CD4-positive, alpha-beta T cell treated with Interleukin-15 for 4 hours (primary cell): ENCODE measurements at regions not wholly inside any gene's neighbourhood (a gene's known extent, or its start where the extent isn't known, plus 50 kb on each side); places are given as distances from the start of the nearest gene placed in this dataset.
"Not testable (repeated sequence)": the region's sequence is repeated elsewhere in the genome, so short reads cannot be mapped to it uniquely, and the experiment has no call there.

Experiments used
- DNase-seq: peaks from one replicate; pipeline ENCODE4 v3.0.0-alpha.2; 2020; ENCODE audit warnings: low spot score

DNA sequence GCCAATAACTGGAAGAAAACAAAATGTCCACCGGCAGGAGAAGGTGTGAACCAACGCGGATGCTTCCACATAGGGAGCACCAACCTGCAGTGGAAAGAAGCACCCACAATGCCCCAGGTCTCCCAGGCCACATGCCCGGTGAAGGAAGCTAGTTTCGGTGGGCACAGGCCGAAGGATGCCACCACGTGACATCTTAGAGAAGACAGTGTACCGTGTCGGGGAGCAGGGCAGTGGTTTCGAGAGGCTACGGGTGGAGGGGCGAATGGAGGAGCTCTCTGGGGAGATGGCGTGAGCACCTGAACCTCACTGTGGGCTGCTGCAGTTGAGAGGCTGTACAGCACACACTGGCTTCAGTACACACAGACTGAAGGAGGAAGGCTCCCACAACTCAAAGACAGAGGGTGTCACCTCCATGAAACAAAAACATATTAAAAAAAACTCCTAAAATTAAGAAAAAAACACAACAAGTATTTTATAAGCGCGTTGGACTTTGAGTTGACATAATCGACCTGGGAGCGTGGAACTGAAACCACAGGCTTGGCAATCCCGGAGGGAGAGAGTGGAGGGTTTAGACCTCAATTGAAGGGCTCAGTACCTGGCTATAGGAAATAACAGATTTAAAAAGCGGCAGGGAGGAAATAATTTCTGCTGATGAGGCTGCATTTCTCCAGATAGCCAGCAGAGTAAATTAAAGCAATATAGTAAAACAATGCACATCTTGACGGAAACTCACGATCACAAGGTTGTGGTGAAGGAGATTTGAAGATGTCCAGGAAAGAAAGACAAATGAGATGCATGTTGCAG is 160.1 kb downstream of the RTP5 start:
- DNase-seq: no peak

DNA sequence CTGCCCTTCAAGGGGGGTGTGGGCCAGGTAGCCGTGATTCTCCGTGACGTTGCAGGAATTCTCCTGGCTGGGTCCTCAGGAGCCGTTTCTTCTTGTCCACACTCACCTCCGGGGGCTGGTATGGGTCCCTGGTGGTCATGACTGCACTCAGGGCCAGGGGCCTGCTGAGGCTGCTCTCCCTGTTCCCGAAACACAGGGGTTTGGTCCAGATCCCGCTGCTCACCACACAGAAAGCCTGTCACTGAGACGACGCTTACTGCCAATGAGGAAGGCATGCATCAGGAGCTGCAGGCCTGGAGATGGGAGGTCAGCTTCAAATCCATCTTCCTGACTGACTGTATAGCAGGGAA is 160.7 kb downstream of the RTP5 start:
- no peak for DNase-seq

DNA sequence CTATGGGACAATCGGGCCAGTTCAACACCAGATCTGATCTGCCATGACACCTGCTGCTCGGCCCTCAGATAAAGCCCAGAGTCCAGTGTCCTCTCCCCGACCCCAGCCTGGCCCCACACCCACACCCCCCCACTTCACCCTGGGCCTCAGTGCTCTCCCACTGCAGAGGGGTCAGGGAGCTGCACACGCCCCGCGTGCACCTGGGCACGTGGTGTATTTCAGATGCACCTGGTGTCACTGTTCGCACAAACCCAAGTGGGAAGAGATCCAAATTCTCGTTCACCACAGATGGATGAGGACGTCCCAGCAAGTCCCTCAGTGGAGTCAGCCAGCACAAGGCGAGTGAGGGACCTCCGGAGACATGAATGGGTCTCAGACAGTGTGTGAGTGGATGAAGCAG is 161.3 kb downstream of the RTP5 start:
- DNase-seq: no peak

DNA sequence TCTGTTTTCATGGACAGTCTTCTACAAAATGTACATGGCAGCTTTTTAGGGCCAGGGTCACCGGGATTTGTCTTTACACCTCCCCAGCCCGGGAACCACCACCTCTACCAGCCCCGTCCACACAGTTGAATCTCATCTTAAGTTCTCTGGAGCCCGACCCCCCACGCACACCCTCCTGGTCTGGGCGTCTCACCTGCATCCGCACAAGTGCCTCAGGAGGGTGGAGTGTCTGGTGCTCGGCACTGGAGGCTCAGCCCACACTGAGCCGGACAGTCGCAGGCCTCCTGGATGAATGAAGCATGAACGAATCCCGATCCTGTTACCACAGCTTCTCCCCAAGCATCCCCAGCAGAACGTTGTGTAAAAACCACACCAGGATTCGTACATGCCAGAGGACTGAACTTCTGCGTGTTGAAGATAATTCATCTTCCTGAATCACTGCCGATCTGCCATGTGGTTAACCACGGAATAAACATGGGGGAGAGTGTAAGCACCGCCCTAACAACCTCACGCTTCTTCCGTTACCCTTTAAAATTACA is 162.0 kb downstream of the RTP5 start:
- DNase-seq: peak; percentile 68

DNA sequence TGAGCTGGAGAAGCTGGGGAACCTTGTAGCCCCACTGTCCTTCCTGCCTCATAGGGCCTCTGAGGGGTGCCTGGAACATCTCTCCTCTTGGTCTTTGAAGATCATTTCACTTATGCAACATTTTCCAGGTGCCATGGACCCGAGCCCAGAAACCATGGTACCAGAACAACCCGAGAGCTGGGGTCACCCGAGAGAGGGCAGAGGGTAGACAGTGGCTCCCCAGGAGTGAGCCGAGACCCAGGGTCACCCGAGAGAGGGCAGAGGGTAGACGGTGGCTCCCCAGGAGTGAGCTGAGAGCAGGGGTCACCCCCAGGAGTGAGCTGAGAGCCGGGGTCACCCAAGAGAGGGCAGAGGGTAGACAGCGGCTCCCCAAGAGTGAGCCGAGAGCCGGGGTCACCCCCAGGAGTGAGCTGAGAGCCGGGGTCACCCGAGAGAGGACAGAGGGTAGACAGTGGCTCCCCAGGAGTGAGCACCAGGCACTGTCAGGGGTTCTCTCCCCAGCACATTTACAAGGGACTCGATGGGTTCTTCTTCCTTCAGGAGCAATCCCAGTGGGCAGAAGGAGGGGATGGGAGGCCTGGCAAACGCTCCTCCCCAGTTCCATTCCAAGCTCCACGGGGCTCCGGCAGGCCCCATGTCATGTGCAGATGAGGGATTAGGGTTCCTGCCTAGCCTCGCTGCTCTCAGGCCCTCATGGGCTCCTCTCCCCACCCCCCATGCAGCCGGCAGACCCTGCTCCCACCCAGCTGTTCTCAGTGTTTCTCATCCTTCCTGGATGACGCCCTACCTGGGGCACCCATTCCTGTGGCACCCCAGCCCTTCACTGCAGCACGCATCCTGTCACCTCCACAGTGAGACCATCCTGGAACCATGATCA is 163.5 kb downstream of the RTP5 start:
- no peak for DNase-seq

DNA sequence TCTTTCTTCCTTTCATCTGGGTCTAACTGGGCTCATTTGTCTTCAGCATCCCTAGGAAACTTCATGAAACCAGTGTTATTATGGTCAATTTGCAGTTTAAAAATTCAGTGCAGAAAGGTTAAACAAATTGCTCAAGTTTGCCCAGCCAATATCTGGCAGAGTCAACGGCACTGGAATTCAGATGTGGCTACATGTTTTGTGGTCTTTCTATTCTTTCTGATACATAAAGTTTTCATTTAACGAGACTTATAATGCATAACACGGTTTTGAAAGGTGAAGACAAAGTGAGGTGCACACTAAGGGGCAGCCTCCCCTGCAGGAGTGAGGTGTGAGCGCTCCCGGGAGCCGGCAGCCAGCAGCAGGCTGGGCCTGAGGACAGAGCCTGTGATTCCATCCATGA is 164.6 kb downstream of the RTP5 start:
- no peak for DNase-seq

DNA sequence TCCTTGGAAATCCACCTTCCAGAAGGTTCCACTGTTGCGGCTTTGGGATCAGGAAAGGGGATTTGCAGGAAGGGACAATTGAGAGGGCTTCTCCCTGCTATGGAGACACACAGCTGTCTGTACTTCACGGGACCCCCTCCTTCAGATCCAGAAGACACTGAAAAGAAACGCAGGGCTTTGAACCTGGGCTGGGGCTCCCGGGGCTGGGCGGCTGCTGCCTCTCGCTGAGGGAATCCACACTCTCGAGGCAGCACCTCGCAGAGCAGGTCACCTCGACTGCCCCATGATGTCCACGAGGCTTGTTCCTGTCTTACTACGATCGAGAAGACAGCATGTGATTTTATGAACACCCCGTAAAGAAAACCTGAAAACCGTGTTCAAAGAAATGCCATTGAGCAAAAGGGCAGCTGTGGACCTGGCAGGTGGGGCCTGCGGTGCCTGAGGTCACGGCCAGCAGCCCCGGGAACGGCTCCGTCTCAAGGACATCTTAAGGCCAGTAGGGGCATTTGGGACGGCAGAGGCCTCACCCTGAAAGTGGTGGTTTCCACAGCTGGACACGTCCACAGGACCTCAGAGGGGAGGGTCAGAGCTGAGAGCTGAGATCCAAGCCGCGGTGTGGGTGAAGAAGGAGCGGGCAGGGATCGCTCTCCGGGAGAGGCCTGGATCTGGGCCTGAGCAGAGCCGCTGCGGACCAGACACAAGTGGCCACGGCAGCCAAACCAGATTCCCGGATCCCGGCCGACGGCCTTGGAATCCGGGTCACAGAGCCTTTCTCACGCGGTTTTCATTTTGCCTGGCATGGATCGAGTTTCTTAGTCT is 165.7 kb downstream of the RTP5 start:
- DNase-seq: no peak

DNA sequence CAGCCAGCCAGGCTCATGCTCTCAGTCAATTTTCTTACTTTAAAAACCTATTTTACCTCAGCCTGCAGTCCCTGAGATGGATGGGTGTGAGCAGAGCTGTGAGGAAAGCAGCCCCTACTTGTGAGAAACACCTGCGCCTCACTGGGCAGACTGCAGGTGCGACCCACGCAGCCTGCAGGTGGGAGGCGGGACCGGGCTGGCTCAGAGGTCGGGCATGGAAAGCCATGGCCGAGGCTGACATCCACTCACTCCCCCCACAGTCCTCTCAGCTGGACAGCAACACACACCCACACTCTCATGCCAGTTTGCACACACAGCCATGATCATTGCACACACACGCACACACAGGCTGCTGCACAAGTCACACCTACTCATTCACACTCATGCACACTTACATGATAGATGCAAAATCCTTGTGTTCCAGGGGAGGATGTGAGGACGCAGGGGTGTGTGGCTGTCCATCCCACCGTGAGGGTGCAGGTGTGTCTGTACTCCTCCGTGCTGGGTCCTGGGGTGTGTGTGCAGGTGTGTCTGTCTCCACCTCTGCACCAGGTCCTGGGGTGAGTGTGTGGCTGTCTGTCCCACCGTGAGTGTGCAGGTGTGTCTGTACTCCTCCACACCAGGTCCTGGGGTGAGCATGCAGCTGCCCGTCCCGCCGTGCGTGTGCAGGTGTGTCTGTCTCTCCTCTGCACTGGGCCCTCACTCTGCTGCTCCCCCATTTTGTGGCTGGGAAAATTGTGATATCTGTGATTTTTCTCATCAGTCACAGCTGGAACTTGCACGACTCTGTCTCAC is 166.5 kb downstream of the RTP5 start:
- no peak for DNase-seq

DNA sequence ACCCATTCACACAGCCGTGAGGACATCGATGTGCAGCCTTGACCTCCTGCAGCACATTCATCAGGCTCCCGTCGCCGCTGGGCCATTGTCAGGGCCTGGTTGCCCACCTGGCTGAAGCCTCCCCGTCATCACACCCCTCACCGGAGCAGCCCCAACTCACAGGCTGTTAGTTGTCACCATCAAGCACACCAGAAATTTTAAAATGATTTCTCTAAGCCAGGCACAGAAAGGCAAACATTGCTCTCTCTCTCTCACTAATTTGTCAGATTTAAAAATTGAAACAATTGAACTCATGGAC is 167.1 kb downstream of the RTP5 start:
- DNase-seq: no peak

DNA sequence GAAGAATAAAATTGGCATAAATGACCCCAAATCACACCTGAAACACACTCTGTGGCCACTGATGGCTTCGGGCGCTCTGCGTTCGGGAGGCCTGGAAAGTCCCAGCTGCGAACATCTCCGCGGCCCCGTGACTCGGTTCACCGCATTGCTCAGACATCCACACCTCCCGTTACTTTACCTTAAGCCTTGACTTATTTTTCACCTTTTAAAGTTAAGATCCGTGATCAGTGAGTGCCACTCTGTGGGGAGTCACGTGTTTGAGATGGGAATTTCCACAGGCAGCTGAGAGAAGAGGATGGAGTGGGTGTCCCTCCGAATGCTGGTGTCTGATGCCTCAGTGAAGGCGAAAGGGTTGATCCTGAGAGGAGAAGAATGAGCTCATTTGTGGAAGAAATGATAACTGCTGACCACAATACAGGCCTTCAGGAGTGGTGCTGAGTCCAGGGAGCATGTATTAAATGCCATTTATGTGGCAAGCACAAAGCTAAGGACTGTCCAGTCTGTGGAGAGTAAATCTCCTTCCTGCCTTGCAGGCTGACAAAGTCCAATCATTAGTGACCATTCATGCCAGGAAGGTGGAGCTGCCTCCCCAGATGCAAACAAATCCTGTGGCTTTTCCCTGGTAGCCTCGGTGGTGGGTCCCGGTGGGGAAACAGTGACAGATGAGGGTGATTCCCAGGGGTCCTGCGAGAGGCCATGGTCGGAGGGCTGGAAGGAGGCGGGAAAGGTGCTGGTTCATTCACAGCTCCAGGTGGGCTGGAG is 168.8 kb downstream of the RTP5 start:
- DNase-seq: no peak

DNA sequence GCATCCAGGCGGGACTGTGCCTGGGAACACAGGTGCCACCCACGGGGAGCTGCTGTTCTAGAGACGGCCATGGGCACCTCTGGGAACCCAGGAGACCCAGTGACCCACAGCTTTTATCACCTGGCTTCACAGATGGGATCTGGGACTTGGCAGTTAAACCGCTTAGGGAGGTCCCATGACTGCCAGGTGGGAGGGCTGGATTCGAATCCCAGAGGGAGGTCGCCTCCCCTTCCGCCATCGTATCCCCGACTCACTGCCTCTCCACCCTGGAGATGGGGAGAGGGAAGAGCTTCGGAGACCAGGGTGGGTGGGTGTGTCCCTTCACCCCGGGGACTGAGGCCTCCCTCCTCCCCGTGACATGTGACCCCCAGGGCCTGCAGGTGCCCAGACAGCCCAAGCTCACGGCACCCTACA is 169.4 kb downstream of the RTP5 start:
- no peak for DNase-seq

DNA sequence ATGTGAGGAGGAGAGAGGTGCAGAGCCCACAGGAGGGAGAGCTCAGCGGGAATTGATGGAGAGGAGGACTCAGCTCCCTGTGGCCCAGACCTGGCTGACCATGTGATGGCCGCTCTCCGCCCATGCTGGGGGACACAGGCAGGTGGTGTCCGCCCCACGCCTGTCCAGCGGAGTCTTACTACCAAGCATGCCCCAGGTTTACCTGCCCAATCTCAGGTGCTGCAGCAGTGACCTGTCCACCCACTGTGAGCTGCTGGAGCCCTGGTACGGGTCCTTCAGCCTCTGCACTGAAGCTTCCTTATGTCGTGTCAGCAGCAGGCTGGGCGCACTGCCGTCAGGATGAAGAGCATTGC is 170.8 kb downstream of the RTP5 start:
- no peak for DNase-seq

DNA sequence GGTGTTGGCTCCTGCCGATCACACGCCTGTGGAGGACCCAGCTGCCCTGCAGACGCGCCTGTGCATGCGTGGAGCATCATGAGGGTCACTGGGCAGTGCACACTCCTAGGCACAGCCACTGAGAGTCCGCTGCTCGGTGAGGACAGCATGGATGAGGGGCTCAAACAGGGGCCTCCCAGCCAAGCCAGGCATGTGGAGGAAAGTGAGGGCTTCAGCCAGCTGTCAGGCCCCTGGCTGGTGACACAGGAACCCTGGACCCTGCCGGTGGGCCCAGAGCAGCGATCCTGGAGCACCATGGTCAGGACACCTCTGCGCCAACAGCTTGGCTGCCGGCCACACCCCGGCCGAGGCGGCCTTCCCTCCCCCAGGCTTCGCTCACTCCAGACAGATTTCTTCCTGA is 171.2 kb downstream of the RTP5 start:
- DNase-seq: no peak

DNA sequence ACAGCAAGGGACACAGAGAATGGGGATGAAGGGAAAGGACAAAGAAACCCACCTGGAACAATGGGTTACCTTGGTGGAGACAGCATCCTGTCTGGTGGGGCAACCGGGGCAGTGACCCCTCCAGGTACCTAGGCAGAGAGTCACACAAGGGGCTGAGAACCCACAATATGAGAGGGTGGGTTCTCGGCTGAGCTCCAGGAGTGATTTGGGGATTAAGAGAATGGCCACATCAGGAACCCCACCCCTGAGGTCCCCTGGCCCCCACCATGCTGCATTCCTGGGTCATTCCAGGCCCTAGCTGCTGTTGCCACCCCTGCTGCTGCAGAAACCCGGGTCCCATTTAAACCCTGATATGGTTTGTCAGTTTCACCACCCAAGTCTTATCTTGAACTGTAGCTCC is 172.3 kb downstream of the RTP5 start:
- DNase-seq: no peak

DNA sequence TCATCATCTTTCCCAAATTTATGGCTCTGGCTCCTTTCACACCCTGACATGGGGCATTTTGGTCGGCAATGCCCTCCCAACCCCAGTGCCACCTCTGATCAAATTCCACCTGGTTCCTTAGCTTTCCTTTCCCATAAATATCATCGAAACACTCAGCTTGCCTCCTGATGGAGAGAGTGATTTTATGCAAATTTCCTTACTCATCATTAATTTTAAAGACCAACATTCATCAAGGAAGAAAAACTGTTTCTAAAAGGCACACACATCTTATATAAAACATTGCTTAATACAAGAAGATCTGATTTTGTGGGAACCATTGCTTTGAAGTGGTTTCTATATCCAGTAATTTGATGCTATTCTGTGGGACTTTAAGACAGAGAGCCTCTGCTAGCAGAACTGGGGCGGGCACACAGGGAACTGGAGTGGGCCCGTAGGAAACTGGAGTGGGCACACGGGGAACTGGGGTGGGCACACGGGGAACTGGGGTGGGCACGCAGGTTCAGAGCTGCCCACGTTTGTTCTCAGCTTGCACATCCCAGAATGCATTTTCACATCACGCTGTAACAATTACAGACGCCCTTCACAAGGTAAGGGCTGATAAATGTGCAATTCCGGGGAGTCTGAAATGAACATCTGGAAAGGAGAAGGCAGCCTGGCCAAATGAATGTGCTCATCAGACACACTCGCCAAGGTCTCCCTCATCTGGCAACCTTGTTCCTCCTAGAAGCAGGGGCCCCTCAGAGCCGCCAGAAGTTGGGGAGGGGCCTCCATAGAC is 174.2 kb downstream of the RTP5 start:
- DNase-seq: no peak

DNA sequence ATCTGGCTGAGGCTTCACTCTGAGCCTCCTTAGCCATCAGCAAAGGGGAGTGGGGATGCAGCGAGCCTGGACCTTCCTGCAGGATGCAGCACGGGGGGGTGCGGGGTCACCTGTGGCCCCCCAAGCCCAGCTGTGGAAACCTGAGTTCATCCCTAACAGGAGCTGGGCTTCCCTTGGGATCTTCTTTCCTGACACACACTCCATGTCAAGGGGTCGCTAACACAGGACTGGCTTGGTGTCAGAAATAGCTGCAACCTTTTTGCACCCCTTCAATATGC is 174.7 kb downstream of the RTP5 start:
- no peak for DNase-seq

DNA sequence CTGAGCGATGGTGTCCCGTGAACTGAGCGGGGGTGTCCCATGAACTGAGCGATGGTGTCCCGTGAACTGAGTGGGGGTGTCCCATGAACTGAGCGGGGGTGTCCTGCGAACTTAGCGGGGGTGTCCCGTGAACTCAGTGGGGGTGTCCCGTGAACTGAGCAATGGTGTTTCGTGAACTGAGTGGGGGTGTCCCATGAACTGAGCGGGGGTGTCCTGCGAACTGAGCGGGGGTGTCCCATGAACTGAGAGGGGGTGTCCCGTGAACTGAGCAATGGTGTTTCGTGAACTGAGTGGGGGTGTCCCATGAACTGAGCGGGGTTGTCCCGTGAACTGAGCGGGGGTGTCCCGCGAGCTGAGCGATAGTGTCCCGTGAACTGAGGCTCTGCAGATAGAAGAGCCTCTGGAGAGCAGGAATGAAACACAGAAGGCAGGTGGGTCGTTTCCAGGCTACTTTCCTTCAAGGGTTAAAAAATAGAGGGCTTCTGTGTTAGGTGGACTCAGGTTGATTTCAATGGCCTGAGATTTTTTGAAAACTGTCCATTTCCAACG is 176.1 kb downstream of the RTP5 start:
- not testable (repeated sequence) for DNase-seq

DNA sequence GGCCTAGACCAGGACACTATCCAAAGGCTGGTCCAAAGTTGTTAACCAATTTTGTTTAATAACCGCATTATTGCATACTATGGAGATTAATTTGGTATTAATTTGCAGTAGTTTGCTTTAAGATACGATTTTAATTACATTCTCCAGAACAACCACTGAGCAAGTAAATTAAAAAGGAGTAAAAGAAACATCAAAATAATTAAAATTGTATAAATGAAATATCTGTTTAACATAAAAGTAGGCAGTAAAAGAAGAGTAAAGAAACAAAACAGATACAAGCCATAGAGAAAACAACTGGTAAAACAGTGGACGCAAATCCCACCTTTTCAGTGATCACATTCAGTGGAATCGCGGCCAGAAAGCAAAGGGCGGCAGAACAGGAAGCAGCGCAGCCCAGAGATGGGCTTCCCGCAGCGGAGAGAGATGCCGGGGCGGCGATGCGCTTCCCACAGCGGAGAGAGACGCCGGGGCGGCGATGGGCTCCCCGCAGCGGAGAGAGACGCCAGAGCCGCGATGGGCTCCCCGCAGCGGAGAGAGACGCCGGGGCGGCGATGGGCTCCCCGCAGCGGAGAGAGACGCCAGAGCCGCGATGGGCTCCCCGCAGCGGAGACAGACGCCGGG is 176.8 kb downstream of the RTP5 start:
- no peak for DNase-seq

DNA sequence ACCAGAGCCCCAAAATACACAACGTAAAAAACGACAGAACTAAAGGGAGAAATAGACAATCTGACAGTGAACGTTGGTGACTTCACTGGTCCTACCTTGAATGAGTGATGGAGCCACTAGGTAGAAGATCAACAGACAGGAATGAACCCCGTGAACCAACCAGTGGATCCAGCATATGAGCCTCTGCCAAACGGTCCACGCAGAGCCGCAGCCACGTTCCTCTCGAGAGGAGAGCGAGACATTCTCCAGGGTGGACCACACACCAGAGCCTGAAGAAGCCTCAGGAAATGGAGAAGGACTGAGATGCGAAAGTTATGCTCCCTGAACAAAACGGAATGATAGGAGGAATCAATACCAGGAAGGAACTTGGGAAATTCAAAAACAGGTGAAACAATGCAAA is 178.4 kb downstream of the RTP5 start:
- DNase-seq: no peak

DNA sequence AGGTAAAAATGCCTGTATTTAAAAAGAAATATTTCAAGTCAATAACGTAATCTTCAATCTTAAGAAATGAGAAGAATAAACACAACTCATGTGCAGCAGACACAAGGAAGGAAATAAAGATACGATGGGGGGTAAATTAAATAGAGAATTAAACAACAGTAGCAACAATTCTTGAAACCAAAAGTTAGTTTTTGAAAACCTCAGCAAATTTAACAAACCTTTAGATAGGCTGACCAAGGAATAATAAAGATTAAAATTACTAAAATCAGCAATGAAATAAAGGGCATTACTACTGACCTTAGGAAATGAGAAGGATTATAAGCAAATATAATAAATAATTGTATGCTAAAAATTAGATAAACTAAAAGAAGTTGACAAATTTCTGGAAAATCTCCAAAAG is 178.9 kb downstream of the RTP5 start:
- DNase-seq: no peak
